ENCODE measurements at regions not wholly inside any gene's neighbourhood (a gene's known extent, or its start where the extent isn't known, plus 50 kb on each side); places are given as distances from the start of the nearest gene placed in this dataset.

DNA sequence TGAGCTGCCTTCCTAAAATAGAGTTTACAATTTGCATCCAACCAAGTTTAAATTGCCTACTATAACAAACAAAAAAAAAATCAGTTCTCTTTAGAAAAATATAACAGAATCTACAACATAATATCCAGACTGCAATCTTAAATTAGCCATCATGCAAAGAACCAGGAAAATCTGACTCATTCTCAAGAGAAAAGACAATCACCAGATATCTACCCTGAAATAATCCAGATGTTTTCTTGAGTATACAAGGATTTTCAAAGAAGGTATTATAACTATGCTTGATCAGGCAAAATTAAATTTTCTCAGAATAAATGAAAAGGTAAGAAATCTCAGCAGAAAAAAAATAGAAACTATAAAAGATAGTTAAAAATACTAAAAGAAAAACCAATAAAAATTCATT, 115.6 kb downstream of the CCER1 start:
- no peak overlapping the region for H3K4ac ChIP-seq (ENCODE audit: low read depth, low read length)
- no peak for DNase-seq
- no peak overlapping the region for H2BK120ac ChIP-seq (ENCODE audit: low read depth, low read length)
- H3K27ac ChIP-seq (ENCODE audit: low read depth, low read length) = no peak overlapping the region
- H2BK15ac ChIP-seq (replicated peaks; ENCODE audit: low read depth) = no peak overlapping the region
- no peaks in the 10 kb centered on the region for H3K27me3 ChIP-seq (ENCODE audit: insufficient read depth, low read length, poor library complexity)
- no peaks in the 10 kb centered on the region for H3K4me1 ChIP-seq (ENCODE audit: control insufficient read depth, low read depth, low read length)
- no peak overlapping the region for H3K4me3 ChIP-seq (ENCODE audit: low read length)
- H3K23ac ChIP-seq (ENCODE audit: low read length) = no peak overlapping the region
- H3K36me3 ChIP-seq (ENCODE audit: control insufficient read depth, insufficient read depth, low read length) = no peaks in the 10 kb centered on the region
- H3K56ac ChIP-seq (ENCODE audit: low read length) = no peak overlapping the region
- no peak overlapping the region for H3K18ac ChIP-seq (ENCODE audit: low read length)
- H4K5ac ChIP-seq (ENCODE audit: low read length) = no peak overlapping the region
- no peak overlapping the region for H3K9ac ChIP-seq (ENCODE audit: low read length)
- H3K79me1 ChIP-seq (ENCODE audit: low read length) = no peaks in the 10 kb centered on the region
- H3K79me2 ChIP-seq (ENCODE audit: control insufficient read depth, insufficient read depth, low read length) = no peaks in the 10 kb centered on the region
- H4K8ac ChIP-seq (ENCODE audit: low read depth, low read length) = no peak overlapping the region
- no peak overlapping the region for H2AK5ac ChIP-seq (ENCODE audit: low read length)
- H3K4me2 ChIP-seq (ENCODE audit: low read length) = no peak overlapping the region
- H2BK5ac ChIP-seq (ENCODE audit: low read length) = no peak overlapping the region

DNA sequence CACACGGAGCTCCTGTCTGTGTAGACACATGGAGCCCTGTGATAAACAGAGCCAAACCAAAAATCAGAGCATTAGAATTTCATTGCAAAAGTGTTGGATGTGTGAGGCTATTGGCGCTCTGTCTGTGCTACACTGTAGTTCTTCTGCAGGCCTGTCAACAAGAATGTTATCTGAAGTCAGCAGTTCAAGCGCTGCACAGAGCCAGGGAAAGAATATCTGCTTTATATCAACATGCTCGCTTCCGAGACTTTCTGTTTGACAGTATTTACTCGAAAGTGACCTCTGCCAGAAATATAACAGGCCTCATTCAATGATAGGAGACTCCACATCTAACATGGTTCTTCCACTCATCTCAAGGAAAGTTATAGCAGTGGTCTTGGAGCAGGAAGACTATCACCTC, 118.3 kb downstream of the CCER1 start:
- H3K79me2 ChIP-seq (ENCODE audit: control insufficient read depth, insufficient read depth, low read length) = no peaks in the 10 kb centered on the region
- no peak overlapping the region for H3K27ac ChIP-seq (ENCODE audit: low read depth, low read length)
- no peak for DNase-seq
- no peak overlapping the region for H3K4me2 ChIP-seq (ENCODE audit: low read length)
- H2BK120ac ChIP-seq (ENCODE audit: low read depth, low read length) = no peak overlapping the region
- H4K8ac ChIP-seq (ENCODE audit: low read depth, low read length) = no peak overlapping the region
- no peak overlapping the region for H3K23ac ChIP-seq (ENCODE audit: low read length)
- H3K36me3 ChIP-seq (ENCODE audit: control insufficient read depth, insufficient read depth, low read length) = no peaks in the 10 kb centered on the region
- no peak overlapping the region for H3K18ac ChIP-seq (ENCODE audit: low read length)
- H3K56ac ChIP-seq (ENCODE audit: low read length) = no peak overlapping the region
- no peak overlapping the region for H2BK15ac ChIP-seq (replicated peaks; ENCODE audit: low read depth)
- H3K4me1 ChIP-seq (ENCODE audit: control insufficient read depth, low read depth, low read length) = no peaks in the 10 kb centered on the region
- H3K27me3 ChIP-seq (ENCODE audit: insufficient read depth, low read length, poor library complexity) = no peaks in the 10 kb centered on the region
- H2BK5ac ChIP-seq (ENCODE audit: low read length) = no peak overlapping the region
- H4K5ac ChIP-seq (ENCODE audit: low read length) = no peak overlapping the region
- H2AK5ac ChIP-seq (ENCODE audit: low read length) = no peak overlapping the region
- no CpG with 5 or more reads among the region's 6 CpGs for WGBS (ENCODE audit: extremely low coverage, insufficient coverage, low lambda C conversion rate)
- no peak overlapping the region for H3K9ac ChIP-seq (ENCODE audit: low read length)
- peak overlapping the region; percentile 36 for H3K4ac ChIP-seq (ENCODE audit: low read depth, low read length)
- no peak overlapping the region for H3K4me3 ChIP-seq (ENCODE audit: low read length)
- no peaks in the 10 kb centered on the region for H3K79me1 ChIP-seq (ENCODE audit: low read length)

DNA sequence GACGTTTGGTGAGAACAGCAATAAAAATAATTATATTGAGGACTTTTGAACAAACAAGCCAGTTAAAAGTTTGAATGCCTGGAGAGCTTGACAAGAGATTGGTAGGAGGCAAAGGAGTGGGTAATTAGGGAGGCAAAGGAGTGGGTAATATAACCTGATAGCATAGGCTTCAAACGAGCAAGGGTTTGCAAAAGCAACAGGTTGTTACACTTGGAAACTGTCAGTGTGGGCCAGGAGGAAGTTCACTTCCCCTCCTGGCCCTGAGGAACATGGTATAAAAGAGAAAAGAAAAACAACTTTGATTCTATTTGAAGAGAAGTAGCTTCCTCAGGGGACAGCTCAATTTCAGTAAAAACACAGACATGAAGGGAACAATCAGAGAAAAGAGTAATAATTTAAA, 121.7 kb downstream of the CCER1 start:
- no peak overlapping the region for H4K8ac ChIP-seq (ENCODE audit: low read depth, low read length)
- no peak overlapping the region for H3K56ac ChIP-seq (ENCODE audit: low read length)
- H3K4me3 ChIP-seq (ENCODE audit: low read length) = no peak overlapping the region
- H3K27me3 ChIP-seq (ENCODE audit: insufficient read depth, low read length, poor library complexity) = no peaks in the 10 kb centered on the region
- H3K79me2 ChIP-seq (ENCODE audit: control insufficient read depth, insufficient read depth, low read length) = no peaks in the 10 kb centered on the region
- H3K4me2 ChIP-seq (ENCODE audit: low read length) = no peak overlapping the region
- DNase-seq = no peak
- no peaks in the 10 kb centered on the region for H3K36me3 ChIP-seq (ENCODE audit: control insufficient read depth, insufficient read depth, low read length)
- H3K18ac ChIP-seq (ENCODE audit: low read length) = no peak overlapping the region
- H2BK15ac ChIP-seq (replicated peaks; ENCODE audit: low read depth) = no peak overlapping the region
- no peak overlapping the region for H3K27ac ChIP-seq (ENCODE audit: low read depth, low read length)
- no peak overlapping the region for H3K23ac ChIP-seq (ENCODE audit: low read length)
- H2BK120ac ChIP-seq (ENCODE audit: low read depth, low read length) = no peak overlapping the region
- no peak overlapping the region for H3K4ac ChIP-seq (ENCODE audit: low read depth, low read length)
- no peaks in the 10 kb centered on the region for H3K79me1 ChIP-seq (ENCODE audit: low read length)
- WGBS (ENCODE audit: extremely low coverage, insufficient coverage, low lambda C conversion rate) = no CpG with 5 or more reads among the region's 2 CpGs
- no peak overlapping the region for H2BK5ac ChIP-seq (ENCODE audit: low read length)
- no peak overlapping the region for H2AK5ac ChIP-seq (ENCODE audit: low read length)
- H3K4me1 ChIP-seq (ENCODE audit: control insufficient read depth, low read depth, low read length) = no peaks in the 10 kb centered on the region
- no peak overlapping the region for H4K5ac ChIP-seq (ENCODE audit: low read length)
- no peak overlapping the region for H3K9ac ChIP-seq (ENCODE audit: low read length)

DNA sequence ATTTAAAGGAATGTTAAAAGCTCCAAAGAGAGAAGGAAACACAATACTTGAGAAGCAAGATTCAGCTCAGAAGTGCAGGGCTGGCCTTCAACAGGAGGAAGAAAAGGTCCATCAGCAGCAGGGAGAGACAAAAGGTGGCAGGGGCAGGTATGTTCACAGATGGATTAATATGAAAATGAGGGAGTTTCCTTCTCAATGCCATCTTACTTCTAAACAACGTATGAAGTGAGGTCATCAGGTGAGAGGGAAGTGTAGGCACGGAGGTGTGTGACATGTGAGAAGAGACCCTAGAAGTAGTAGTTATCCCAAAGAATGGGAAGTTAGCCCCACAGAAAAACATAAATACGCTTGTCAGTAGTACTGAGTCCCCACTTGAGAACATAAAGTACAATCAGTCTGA, 122.5 kb downstream of the CCER1 start:
- H2BK15ac ChIP-seq (replicated peaks; ENCODE audit: low read depth) = no peak overlapping the region
- H2BK5ac ChIP-seq (ENCODE audit: low read length) = no peak overlapping the region
- no peak overlapping the region for H4K5ac ChIP-seq (ENCODE audit: low read length)
- no peak overlapping the region for H3K9ac ChIP-seq (ENCODE audit: low read length)
- H3K4me2 ChIP-seq (ENCODE audit: low read length) = no peak overlapping the region
- no peaks in the 10 kb centered on the region for H3K79me1 ChIP-seq (ENCODE audit: low read length)
- WGBS (ENCODE audit: extremely low coverage, insufficient coverage, low lambda C conversion rate) = no CpG with 5 or more reads among the region's 3 CpGs
- no peaks in the 10 kb centered on the region for H3K36me3 ChIP-seq (ENCODE audit: control insufficient read depth, insufficient read depth, low read length)
- no peak overlapping the region for H3K23ac ChIP-seq (ENCODE audit: low read length)
- H3K4me3 ChIP-seq (ENCODE audit: low read length) = no peak overlapping the region
- H4K8ac ChIP-seq (ENCODE audit: low read depth, low read length) = no peak overlapping the region
- H3K79me2 ChIP-seq (ENCODE audit: control insufficient read depth, insufficient read depth, low read length) = no peaks in the 10 kb centered on the region
- H3K27me3 ChIP-seq (ENCODE audit: insufficient read depth, low read length, poor library complexity) = no peaks in the 10 kb centered on the region
- H3K56ac ChIP-seq (ENCODE audit: low read length) = no peak overlapping the region
- DNase-seq = no peak
- H3K4ac ChIP-seq (ENCODE audit: low read depth, low read length) = no peak overlapping the region
- no peak overlapping the region for H3K18ac ChIP-seq (ENCODE audit: low read length)
- no peak overlapping the region for H2BK120ac ChIP-seq (ENCODE audit: low read depth, low read length)
- H2AK5ac ChIP-seq (ENCODE audit: low read length) = no peak overlapping the region
- H3K27ac ChIP-seq (ENCODE audit: low read depth, low read length) = no peak overlapping the region
- no peaks in the 10 kb centered on the region for H3K4me1 ChIP-seq (ENCODE audit: control insufficient read depth, low read depth, low read length)

DNA sequence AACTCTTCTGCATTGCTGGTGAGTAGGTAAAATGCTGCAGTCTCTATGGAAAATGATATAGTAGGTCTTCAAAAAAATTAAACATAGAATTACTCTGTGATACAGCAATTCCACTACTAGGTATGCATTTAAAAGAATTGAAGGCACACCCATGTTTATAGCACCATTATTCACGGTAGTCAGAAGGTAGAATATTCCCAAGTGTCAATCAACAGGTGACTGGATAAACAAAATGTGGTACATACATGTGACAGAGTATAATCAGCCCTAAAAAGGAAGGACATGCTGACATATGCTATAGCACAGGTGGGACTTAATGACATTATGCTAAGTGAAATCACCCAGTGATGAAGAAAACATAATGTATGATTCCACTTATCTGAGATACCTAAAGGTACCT, 123.3 kb downstream of the CCER1 start:
- no peak overlapping the region for H3K23ac ChIP-seq (ENCODE audit: low read length)
- no peaks in the 10 kb centered on the region for H3K36me3 ChIP-seq (ENCODE audit: control insufficient read depth, insufficient read depth, low read length)
- H3K4ac ChIP-seq (ENCODE audit: low read depth, low read length) = no peak overlapping the region
- H2BK15ac ChIP-seq (replicated peaks; ENCODE audit: low read depth) = no peak overlapping the region
- no peak overlapping the region for H3K56ac ChIP-seq (ENCODE audit: low read length)
- H3K79me1 ChIP-seq (ENCODE audit: low read length) = no peaks in the 10 kb centered on the region
- H3K79me2 ChIP-seq (ENCODE audit: control insufficient read depth, insufficient read depth, low read length) = no peaks in the 10 kb centered on the region
- no peaks in the 10 kb centered on the region for H3K4me1 ChIP-seq (ENCODE audit: control insufficient read depth, low read depth, low read length)
- no peak overlapping the region for H2BK5ac ChIP-seq (ENCODE audit: low read length)
- H3K4me2 ChIP-seq (ENCODE audit: low read length) = no peak overlapping the region
- H3K9ac ChIP-seq (ENCODE audit: low read length) = no peak overlapping the region
- WGBS (ENCODE audit: extremely low coverage, insufficient coverage, low lambda C conversion rate) = no CpG with 5 or more reads among the region's 1 CpG
- no peak overlapping the region for H3K4me3 ChIP-seq (ENCODE audit: low read length)
- H4K8ac ChIP-seq (ENCODE audit: low read depth, low read length) = no peak overlapping the region
- H3K27ac ChIP-seq (ENCODE audit: low read depth, low read length) = no peak overlapping the region
- no peak for DNase-seq
- no peak overlapping the region for H2AK5ac ChIP-seq (ENCODE audit: low read length)
- no peaks in the 10 kb centered on the region for H3K27me3 ChIP-seq (ENCODE audit: insufficient read depth, low read length, poor library complexity)
- no peak overlapping the region for H3K18ac ChIP-seq (ENCODE audit: low read length)
- no peak overlapping the region for H4K5ac ChIP-seq (ENCODE audit: low read length)
- H2BK120ac ChIP-seq (ENCODE audit: low read depth, low read length) = no peak overlapping the region

DNA sequence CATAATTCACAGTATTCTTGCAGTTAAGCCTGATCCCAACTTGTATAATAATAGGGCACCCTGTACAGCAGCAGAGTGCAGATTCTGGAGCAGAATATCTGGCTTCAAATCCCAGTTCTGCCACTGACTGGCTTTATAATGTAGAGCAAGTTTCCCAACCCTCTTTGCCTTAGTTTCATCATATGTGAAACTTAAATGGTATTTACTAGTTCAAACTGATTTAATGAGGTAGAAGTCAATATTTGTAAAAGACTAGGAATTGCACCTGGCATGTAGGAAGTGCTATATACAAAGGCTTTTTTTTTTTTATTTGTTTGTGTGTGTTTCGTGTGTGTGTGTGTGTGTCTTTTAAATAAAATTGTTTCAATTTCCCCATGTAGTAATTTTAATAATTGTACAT, 125.9 kb downstream of the CCER1 start:
- no peak overlapping the region for H3K18ac ChIP-seq (ENCODE audit: low read length)
- H3K79me1 ChIP-seq (ENCODE audit: low read length) = no peaks in the 10 kb centered on the region
- no peak overlapping the region for H2AK5ac ChIP-seq (ENCODE audit: low read length)
- H3K79me2 ChIP-seq (ENCODE audit: control insufficient read depth, insufficient read depth, low read length) = no peaks in the 10 kb centered on the region
- no peak overlapping the region for H2BK5ac ChIP-seq (ENCODE audit: low read length)
- no peak for DNase-seq
- H3K4ac ChIP-seq (ENCODE audit: low read depth, low read length) = no peak overlapping the region
- no peaks in the 10 kb centered on the region for H3K27me3 ChIP-seq (ENCODE audit: insufficient read depth, low read length, poor library complexity)
- no peaks in the 10 kb centered on the region for H3K4me1 ChIP-seq (ENCODE audit: control insufficient read depth, low read depth, low read length)
- H3K9ac ChIP-seq (ENCODE audit: low read length) = no peak overlapping the region
- no peak overlapping the region for H3K56ac ChIP-seq (ENCODE audit: low read length)
- no peak overlapping the region for H3K4me3 ChIP-seq (ENCODE audit: low read length)
- no peak overlapping the region for H4K8ac ChIP-seq (ENCODE audit: low read depth, low read length)
- no peak overlapping the region for H3K4me2 ChIP-seq (ENCODE audit: low read length)
- H2BK15ac ChIP-seq (replicated peaks; ENCODE audit: low read depth) = no peak overlapping the region
- H4K5ac ChIP-seq (ENCODE audit: low read length) = no peak overlapping the region
- no peak overlapping the region for H3K23ac ChIP-seq (ENCODE audit: low read length)
- H3K27ac ChIP-seq (ENCODE audit: low read depth, low read length) = no peak overlapping the region
- H2BK120ac ChIP-seq (ENCODE audit: low read depth, low read length) = no peak overlapping the region
- no peaks in the 10 kb centered on the region for H3K36me3 ChIP-seq (ENCODE audit: control insufficient read depth, insufficient read depth, low read length)
- no CpG with 5 or more reads among the region's 1 CpG for WGBS (ENCODE audit: extremely low coverage, insufficient coverage, low lambda C conversion rate)

Data from mesendoderm (in vitro differentiated cells).